T47D (cell line): ENCODE measurements at regions not wholly inside any gene's neighbourhood (a gene's known extent, or its start where the extent isn't known, plus 50 kb on each side); places are given as distances from the start of the nearest gene placed in this dataset.

Experiments used
- DNase-seq, 2 experiments: peaks; one replicate each; pipeline versions ENCODE4 v3.0.0 to v3.0.0-alpha.2; 2011 to 2012; ENCODE audit warnings: low read depth in 1 of 2, low spot score in 1 of 2
- JUND ChIP-seq: IDR thresholded peaks from 2 replicates; pipeline ENCODE4 v1.6.1; 2012; ENCODE audit warnings: low read depth
- in situ Hi-C: cut with HindIII; loops from 2 replicates; pipeline ENCODE4 v1.10.0; 2016; ENCODE audit warnings: low sequenced_read_pairs, low pct_unique_long_range_greater_than_20kb

GRCh38 chr6:166747644-166748595 is 120.9 kb upstream of the RPS6KA2 start:
- no peak for TF ChIP-seq JUND
- no peak for DNase-seq
- in situ Hi-C loops = no loop called here

- no peak for TF ChIP-seq JUND
- in situ Hi-C loops = no loop called here
- DNase-seq = no peak
Measured at GRCh38 chr6:166745801-166746668, 119.0 kb upstream of the RPS6KA2 start.

GRCh38 chr6:166744223-166745134 is 117.4 kb upstream of the RPS6KA2 start:
- in situ Hi-C loops = no loop called here
- no peak for TF ChIP-seq JUND
- DNase-seq = no peak

GRCh38 chr6:166743406-166744222 is 116.6 kb upstream of the RPS6KA2 start:
- DNase-seq = no peak
- in situ Hi-C loops = no loop called here
- no peak for TF ChIP-seq JUND

- no peak for TF ChIP-seq JUND
- in situ Hi-C loops = no loop called here
- no peak for DNase-seq
Measured at GRCh38 chr6:166742981-166743380, 115.9 kb upstream of the RPS6KA2 start.

GRCh38 chr6:166739976-166740318 is 112.9 kb upstream of the RPS6KA2 start:
- DNase-seq = no peak
- in situ Hi-C loops = no loop called here
- TF ChIP-seq JUND = no peak

GRCh38 chr6:166739117-166739975 is 112.3 kb upstream of the RPS6KA2 start:
- in situ Hi-C loops = no loop called here
- TF ChIP-seq JUND = no peak
- DNase-seq = no peak

- in situ Hi-C loops = no loop called here
- no peak for DNase-seq
- no peak for TF ChIP-seq JUND
Measured at GRCh38 chr6:166738386-166739116, 111.5 kb upstream of the RPS6KA2 start.

- no peak for TF ChIP-seq JUND
- in situ Hi-C loops = no loop called here
- no peak for DNase-seq
Measured at GRCh38 chr6:166737261-166737660, 110.2 kb upstream of the RPS6KA2 start.

- in situ Hi-C loops = no loop called here
- no peak for DNase-seq
- no peak for TF ChIP-seq JUND
Measured at GRCh38 chr6:166736634-166737033, 109.6 kb upstream of the RPS6KA2 start.
